Activated naive CD8-positive, alpha-beta T cell treated with anti-CD3 and anti-CD28 coated beads, Interleukin-2, amount 10 ng/mL, durations not matched to agents 7 days and 5 days (primary cell): ENCODE measurements at regions not wholly inside any gene's neighbourhood (a gene's known extent, or its start where the extent isn't known, plus 50 kb on each side); places are given as distances from the start of the nearest gene placed in this dataset. TPM values are rescaled to one million over a fixed set of nuclear protein-coding genes. Genes with fewer than 3 reads are reported as not detected.
"Not testable (repeated sequence)": the region's sequence is repeated elsewhere in the genome, so short reads cannot be mapped to it uniquely, and the experiment has no call there.

Source experiments
- ATAC-seq: fragments of 150-1000 bp; cut with Tn5 transposase; one replicate; pipeline ENCODE4 v1.10.0; 2021; ENCODE audit warnings: low read depth, moderate library complexity
- POLR2A ChIA-PET: fragments of 350-600 bp; sonication (Branson Sonifier 250); formaldehyde crosslinking; loops from one replicate; lab custom pipeline; 2021; ENCODE audit warnings: antibody characterized with exemption; lab: Charles Lee
- DNase-seq: peaks from one replicate; pipeline ENCODE4 v3.0.0; 2021
- H3K27ac Mint-ChIP-seq: one replicate; pipeline ENCODE4 v1.8.0; 2022; ENCODE audit warnings: mild to moderate bottlenecking, mixed read lengths
- H3K27me3 Mint-ChIP-seq: one replicate; pipeline ENCODE4 v1.8.0; 2022; ENCODE audit warnings: mild to moderate bottlenecking, moderate library complexity, mixed read lengths
- H3K36me3 Mint-ChIP-seq: one replicate; pipeline ENCODE4 v1.8.0; 2021; ENCODE audit warnings: mild to moderate bottlenecking, mixed read lengths
- H3K4me1 Mint-ChIP-seq: one replicate; pipeline ENCODE4 v1.8.0; 2021; ENCODE audit warnings: mixed read lengths
- H3K4me3 Mint-ChIP-seq: one replicate; pipeline ENCODE4 v1.8.0; 2022; ENCODE audit warnings: mild to moderate bottlenecking, moderate library complexity, mixed read lengths
- H3K9me3 Mint-ChIP-seq: one replicate; pipeline ENCODE4 v1.8.0; 2021; ENCODE audit warnings: mixed read lengths
- microRNA-seq: library from miRNA; unstranded; fragments of <30 nt; microRNA quantifications from one replicate; pipeline ENCODE4 v1.2.0, GENCODE V29; 2022

- DNase-seq (no peak), ATAC-seq (no peak)
- no peaks in the 10 kb centered on the region for H3K27me3 Mint-ChIP-seq
- no peaks in the 10 kb centered on the region for H3K4me1 Mint-ChIP-seq
- no peak overlapping the region for H3K4me3 Mint-ChIP-seq
- POLR2A ChIA-PET: no interaction called here
- H3K9me3 Mint-ChIP-seq: no peaks in the 10 kb centered on the region
- H3K27ac Mint-ChIP-seq: no peak overlapping the region
- H3K36me3 Mint-ChIP-seq: no peaks in the 10 kb centered on the region
Measured at GRCh38 chr4:170190265-170190664, 100.5 kb upstream of the AADAT start.

GRCh38 chr4:170170861-170171260 lies 81.1 kb upstream of the AADAT start:
- ATAC-seq: no peak
- H3K27ac Mint-ChIP-seq: no peak overlapping the region
- no peaks in the 10 kb centered on the region for H3K9me3 Mint-ChIP-seq
- no peaks in the 10 kb centered on the region for H3K36me3 Mint-ChIP-seq
- H3K4me3 Mint-ChIP-seq: no peak overlapping the region
- H3K4me1 Mint-ChIP-seq: no peaks in the 10 kb centered on the region
- no peak for DNase-seq
- no peaks in the 10 kb centered on the region for H3K27me3 Mint-ChIP-seq
- POLR2A ChIA-PET: no interaction called here

- ATAC-seq: no peak
- no peak overlapping the region for H3K4me3 Mint-ChIP-seq
Measured at GRCh38 chr4:170169699-170170098, 79.9 kb upstream of the AADAT start.

DNA sequence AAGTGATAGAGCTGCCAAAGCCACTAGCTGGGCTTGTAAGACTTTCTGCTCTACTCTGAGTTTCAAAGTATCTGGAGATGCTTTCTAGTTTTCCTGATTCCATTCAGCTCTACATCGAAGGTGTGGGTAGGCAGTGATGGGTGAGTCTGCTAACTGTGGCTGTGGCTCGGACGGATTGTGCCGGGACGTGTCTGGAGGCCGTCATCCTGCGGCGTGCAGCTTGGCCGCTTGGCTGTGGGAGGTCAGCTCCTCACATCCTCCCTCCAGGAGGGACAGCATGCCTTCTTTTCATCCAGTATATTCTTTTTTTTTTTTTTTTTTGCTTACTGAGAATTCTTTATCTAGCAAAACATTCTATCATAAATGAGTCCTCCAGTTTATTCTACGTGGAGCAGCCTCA lies 77.9 kb upstream of the AADAT start:
- no peaks in the 10 kb centered on the region for H3K36me3 Mint-ChIP-seq
- H3K4me3 Mint-ChIP-seq: no peak overlapping the region
- POLR2A ChIA-PET: no interaction called here
- ATAC-seq (no peak), DNase-seq (no peak)
- no peaks in the 10 kb centered on the region for H3K27me3 Mint-ChIP-seq
- no peak overlapping the region for H3K27ac Mint-ChIP-seq
- no peaks in the 10 kb centered on the region for H3K4me1 Mint-ChIP-seq
- H3K9me3 Mint-ChIP-seq: no peaks in the 10 kb centered on the region

More at GRCh38 chr4:170169699-170170098, 79.9 kb upstream of the AADAT start:
- H3K27me3 Mint-ChIP-seq: no peaks in the 10 kb centered on the region
- POLR2A ChIA-PET: no interaction called here
- no peaks in the 10 kb centered on the region for H3K4me1 Mint-ChIP-seq
- H3K27ac Mint-ChIP-seq: no peak overlapping the region
- H3K36me3 Mint-ChIP-seq: no peaks in the 10 kb centered on the region
- H3K9me3 Mint-ChIP-seq: no peaks in the 10 kb centered on the region
- DNase-seq: no peak

- POLR2A ChIA-PET, H3K4me3 Mint-ChIP-seq, H3K9me3 Mint-ChIP-seq, ATAC-seq, H3K36me3 Mint-ChIP-seq, H3K27me3 Mint-ChIP-seq, H3K27ac Mint-ChIP-seq, H3K4me1 Mint-ChIP-seq, DNase-seq: not testable (repeated sequence)
Measured at GRCh38 chr4:170166193-170166592, 76.4 kb upstream of the AADAT start.

DNA sequence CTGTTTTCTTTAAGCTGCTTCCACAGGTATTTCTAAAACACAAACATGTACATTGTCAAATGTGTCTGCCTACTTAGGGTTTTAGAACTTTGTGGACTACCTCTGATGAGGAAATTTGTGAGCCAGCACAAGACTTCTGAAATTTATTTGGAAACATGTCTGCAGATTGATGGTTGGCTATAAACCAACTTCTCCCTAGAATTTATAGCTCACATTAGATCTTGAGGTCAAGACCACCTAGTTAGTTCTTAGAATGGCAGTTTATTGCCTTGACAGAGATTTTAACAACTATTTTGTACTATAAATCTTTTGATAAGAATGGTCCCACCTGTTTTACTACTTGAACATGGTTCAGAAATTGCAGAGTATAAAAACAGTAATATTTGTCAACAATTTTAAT lies 72.7 kb upstream of the AADAT start:
- DNase-seq: no peak
- Mint-ChIP-seq H3K9me3 (peaks cover 2% of the 10 kb centered on the region), H3K4me3 (no peak overlapping the region), H3K27ac (no peak overlapping the region), H3K36me3 (no peaks in the 10 kb centered on the region), H3K27me3 (no peaks in the 10 kb centered on the region), H3K4me1 (no peaks in the 10 kb centered on the region)
- POLR2A ChIA-PET: no interaction called here
- ATAC-seq: no peak

- Mint-ChIP-seq H3K27me3 (peaks cover 4% of the 10 kb centered on the region), H3K9me3 (peaks cover 4% of the 10 kb centered on the region), H3K4me3 (no peak overlapping the region), H3K4me1 (no peaks in the 10 kb centered on the region), H3K27ac (no peak overlapping the region), H3K36me3 (no peaks in the 10 kb centered on the region)
- ATAC-seq (no peak), DNase-seq (no peak)
- POLR2A ChIA-PET: no interaction called here
Measured at GRCh38 chr4:170157670-170158069, 67.9 kb upstream of the AADAT start.

- Mint-ChIP-seq H3K4me3 (no peak overlapping the region), H3K27me3 (no peaks in the 10 kb centered on the region), H3K4me1 (no peaks in the 10 kb centered on the region), H3K36me3 (no peaks in the 10 kb centered on the region), H3K27ac (no peak overlapping the region), H3K9me3 (no peaks in the 10 kb centered on the region)
- POLR2A ChIA-PET: no interaction called here
- no peak for ATAC-seq
- no peak for DNase-seq
Measured at GRCh38 chr4:170145120-170145519, 55.4 kb upstream of the AADAT start.

GRCh38 chr4:170139764-170140163 lies 50.0 kb upstream of the AADAT start:
- DNase-seq: no peak
- Mint-ChIP-seq H3K9me3 (no peaks in the 10 kb centered on the region), H3K27me3 (no peaks in the 10 kb centered on the region), H3K4me3 (no peak overlapping the region), H3K4me1 (peaks cover 2% of the 10 kb centered on the region), H3K36me3 (no peaks in the 10 kb centered on the region), H3K27ac (no peak overlapping the region)
- POLR2A ChIA-PET: no interaction called here
- no peak for ATAC-seq

Small RNA genes in the stretch of these regions (microRNA-seq; reads per million reads assigned to microRNA genes)
- gene MIR6082: not detected
